ENCODE measurements at regions not wholly inside any gene's neighbourhood (a gene's known extent, or its start where the extent isn't known, plus 50 kb on each side); places are given as distances from the start of the nearest gene placed in this dataset.

GRCh38 chr12:103161582-103162362, 204.3 kb downstream of the ASCL1 start:
- TF ChIP-seq POLR2A (IDR thresholded peaks at IDR 0.05) (no peak), CTCF (IDR thresholded peaks at IDR 0.05 in 8 of 11, conservative IDR thresholded peaks at IDR 0.05 in 3 of 11) (no peak), POLR2AphosphoS5 (IDR thresholded peaks at IDR 0.05) (no peak)
